T-helper 2 cell treated with Interferon-gamma antibody and Interleukin-4, amounts not matched to agents 5 μg/mL and 100 μg/mL, for 36 hours (primary cell): ENCODE measurements at regions not wholly inside any gene's neighbourhood (a gene's known extent, or its start where the extent isn't known, plus 50 kb on each side); places are given as distances from the start of the nearest gene placed in this dataset.

Source experiments
- DNase-seq: peaks from one replicate; pipeline ENCODE4 v3.0.0; 2021; ENCODE audit warnings: low spot score
- H3K27ac Mint-ChIP-seq: one replicate; pipeline ENCODE4 v1.8.0; 2021; ENCODE audit warnings: mild to moderate bottlenecking, mixed read lengths
- H3K27me3 Mint-ChIP-seq: one replicate; pipeline ENCODE4 v1.8.0; 2021; ENCODE audit warnings: low read depth, mixed read lengths
- H3K36me3 Mint-ChIP-seq: one replicate; pipeline ENCODE4 v1.8.0; 2021; ENCODE audit warnings: low read depth, mixed read lengths
- H3K4me1 Mint-ChIP-seq: one replicate; pipeline ENCODE4 v1.8.0; 2021; ENCODE audit warnings: low read depth, mixed read lengths
- H3K4me3 Mint-ChIP-seq: one replicate; pipeline ENCODE4 v1.8.0; 2022; ENCODE audit warnings: mild to moderate bottlenecking, moderate library complexity, mixed read lengths
- H3K9me3 Mint-ChIP-seq: one replicate; pipeline ENCODE4 v1.8.0; 2021; ENCODE audit warnings: mixed read lengths

DNA sequence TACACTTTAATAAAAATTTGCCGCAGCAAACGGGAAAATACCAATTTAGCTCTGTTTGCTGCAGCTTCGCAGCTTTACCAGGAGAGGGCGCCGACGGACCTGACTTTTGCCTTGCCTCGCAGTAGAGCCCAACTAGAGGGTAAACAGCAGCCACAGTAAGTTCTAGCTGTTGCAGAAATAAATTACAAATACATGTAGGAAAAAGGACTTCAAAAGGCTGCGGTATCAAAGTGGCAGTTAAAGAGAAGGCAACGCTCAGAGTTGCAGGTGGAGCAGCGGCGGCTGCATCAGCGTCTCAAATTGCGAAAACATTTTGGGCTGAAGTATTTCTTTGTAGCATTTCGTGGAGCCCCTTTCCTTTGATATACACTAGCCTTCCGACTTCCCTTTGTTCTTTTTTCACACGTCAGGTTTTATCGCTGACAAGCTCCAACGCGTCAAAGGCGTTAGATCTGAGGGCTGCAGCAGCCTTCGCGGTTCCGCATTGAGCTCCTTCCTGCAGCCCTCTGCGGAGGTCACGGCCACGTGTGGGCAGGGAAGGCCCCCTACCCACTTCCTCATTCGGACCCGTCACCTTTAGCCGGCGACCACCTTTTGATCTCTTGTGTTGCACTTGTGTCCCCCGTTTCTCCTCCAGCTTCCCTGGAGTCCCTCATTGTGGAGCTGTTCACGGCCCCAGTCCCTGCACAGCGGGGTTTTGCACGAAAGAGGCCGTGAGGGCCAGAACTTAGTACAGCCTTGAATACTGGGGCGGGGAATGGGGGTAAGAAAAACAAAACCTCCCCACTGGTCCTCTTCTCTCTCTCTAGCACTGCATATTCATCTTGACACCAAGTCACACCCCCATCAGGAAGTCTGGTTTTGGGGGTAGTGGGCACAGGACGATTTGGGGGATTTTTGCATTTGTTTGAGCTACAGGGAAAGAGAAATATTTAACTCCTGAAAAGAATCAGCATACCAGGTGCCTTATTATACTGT lies 72.8 kb downstream of the S1PR1 start:
- Mint-ChIP-seq H3K9me3 (no peaks in the 10 kb centered on the region), H3K4me1 (peaks cover 57% of the 10 kb centered on the region), H3K27ac (peak overlapping the region; percentile 93), H3K36me3 (no peaks in the 10 kb centered on the region), H3K27me3 (peaks cover 26% of the 10 kb centered on the region), H3K4me3 (peak overlapping the region; percentile 82)
- DNase-seq: peak; percentile 53

DNA sequence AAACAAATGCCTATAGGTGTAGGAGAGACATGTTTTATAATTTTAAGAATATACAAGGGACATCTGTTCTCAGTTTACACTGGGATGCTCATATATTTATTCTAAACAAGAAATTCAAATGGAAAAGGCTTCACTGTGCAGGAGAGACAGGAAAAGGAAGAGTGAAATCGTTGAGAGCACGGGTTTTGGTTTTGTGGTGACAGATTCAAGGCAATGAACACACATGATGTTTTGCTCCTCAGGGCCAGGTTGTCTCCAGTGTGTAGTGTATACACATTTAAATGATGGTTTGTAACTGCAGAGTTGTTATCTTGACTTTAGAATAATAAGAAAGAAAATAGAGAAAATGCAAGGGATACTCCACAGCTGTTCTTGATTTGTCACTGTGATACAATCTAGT lies 73.7 kb downstream of the S1PR1 start:
- H3K9me3 Mint-ChIP-seq: no peaks in the 10 kb centered on the region
- peak overlapping the region; percentile 93 for H3K27ac Mint-ChIP-seq
- peaks cover 24% of the 10 kb centered on the region for H3K27me3 Mint-ChIP-seq
- peaks cover 57% of the 10 kb centered on the region for H3K4me1 Mint-ChIP-seq
- no peak for DNase-seq
- H3K4me3 Mint-ChIP-seq: peak overlapping the region; percentile 82
- H3K36me3 Mint-ChIP-seq: no peaks in the 10 kb centered on the region

DNA sequence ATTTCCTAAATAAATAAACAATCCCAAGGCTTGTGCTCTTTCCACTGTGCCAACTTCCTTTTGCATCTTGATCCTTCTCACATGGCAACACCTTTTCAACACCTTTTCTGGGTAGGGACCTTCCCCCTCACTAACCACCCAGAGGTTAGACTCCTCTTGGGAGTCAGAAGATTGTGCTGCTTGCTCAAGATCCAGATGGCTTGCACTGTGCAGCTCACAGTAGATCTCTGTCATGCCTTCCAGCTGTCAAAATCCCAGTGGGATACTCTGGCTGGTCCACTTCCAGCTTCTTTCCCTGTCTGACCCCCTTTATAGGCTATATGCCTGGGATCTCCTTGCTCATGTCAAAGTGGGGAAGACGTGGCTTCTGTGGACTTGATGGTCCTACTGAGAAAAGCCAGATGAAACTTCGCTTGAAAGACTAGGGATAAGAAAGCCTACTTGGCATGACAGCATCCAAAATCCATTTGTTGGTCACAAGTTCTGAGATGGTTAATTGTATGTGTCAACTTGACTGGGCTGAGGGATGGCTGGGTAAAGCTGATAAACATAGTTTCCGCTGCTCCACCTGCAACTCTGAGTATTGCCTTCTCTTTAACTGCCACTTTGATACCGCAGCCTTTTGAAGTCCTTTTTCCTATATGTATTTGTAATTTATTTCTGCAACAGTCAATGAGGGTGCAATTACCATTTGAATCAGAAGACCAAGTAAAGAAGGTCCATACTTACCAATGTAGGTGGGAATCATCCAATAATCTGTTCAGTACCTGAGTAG lies 74.5 kb downstream of the S1PR1 start:
- peaks cover 57% of the 10 kb centered on the region for H3K4me1 Mint-ChIP-seq
- no peak for DNase-seq
- peak overlapping the region; percentile 82 for H3K4me3 Mint-ChIP-seq

GRCh38 chr1:101312147-101312546 lies 75.3 kb downstream of the S1PR1 start:
- peak overlapping the region; percentile 93 for H3K27ac Mint-ChIP-seq
- peaks cover 57% of the 10 kb centered on the region for H3K4me1 Mint-ChIP-seq
- H3K36me3 Mint-ChIP-seq: no peaks in the 10 kb centered on the region
- peaks cover 26% of the 10 kb centered on the region for H3K27me3 Mint-ChIP-seq
- peak overlapping the region; percentile 82 for H3K4me3 Mint-ChIP-seq
- H3K9me3 Mint-ChIP-seq: no peaks in the 10 kb centered on the region
- no peak for DNase-seq

More for the DNA sequence above, 74.5 kb downstream of the S1PR1 start:
- Mint-ChIP-seq H3K9me3 (no peaks in the 10 kb centered on the region), H3K36me3 (no peaks in the 10 kb centered on the region), H3K27ac (peak overlapping the region; percentile 93), H3K27me3 (peaks cover 24% of the 10 kb centered on the region)

DNA sequence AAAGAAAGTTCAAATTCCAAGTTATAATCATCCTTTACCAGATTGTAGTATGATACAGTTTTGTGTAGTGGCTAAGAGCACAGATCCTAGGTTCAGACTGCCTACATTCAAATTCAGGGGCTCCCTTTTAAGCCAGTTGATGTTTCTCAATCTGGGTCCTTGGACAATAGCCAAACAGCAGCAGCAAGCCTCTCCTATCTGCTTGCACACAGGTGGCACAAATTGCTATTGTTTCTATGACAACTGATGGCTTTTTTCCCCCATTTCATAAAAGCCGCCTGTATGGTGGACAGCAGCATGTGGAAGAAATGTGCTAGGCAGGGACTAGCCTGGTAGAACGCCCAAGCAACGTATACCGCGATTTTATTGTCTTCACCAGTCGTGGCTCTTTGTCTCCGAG lies 76.5 kb downstream of the S1PR1 start:
- DNase-seq: no peak
- no peak overlapping the region for H3K4me3 Mint-ChIP-seq
- no peak overlapping the region for H3K27ac Mint-ChIP-seq
- no peaks in the 10 kb centered on the region for H3K36me3 Mint-ChIP-seq
- H3K9me3 Mint-ChIP-seq: no peaks in the 10 kb centered on the region
- H3K4me1 Mint-ChIP-seq: peaks cover 54% of the 10 kb centered on the region
- H3K27me3 Mint-ChIP-seq: peaks cover 37% of the 10 kb centered on the region

- H3K36me3 Mint-ChIP-seq: no peaks in the 10 kb centered on the region
- no peak overlapping the region for H3K27ac Mint-ChIP-seq
- H3K27me3 Mint-ChIP-seq: peaks cover 44% of the 10 kb centered on the region
- DNase-seq: no peak
- H3K4me1 Mint-ChIP-seq: peaks cover 49% of the 10 kb centered on the region
- H3K9me3 Mint-ChIP-seq: no peaks in the 10 kb centered on the region
- H3K4me3 Mint-ChIP-seq: no peak overlapping the region
Measured at GRCh38 chr1:101314244-101314643, 77.4 kb downstream of the S1PR1 start.

DNA sequence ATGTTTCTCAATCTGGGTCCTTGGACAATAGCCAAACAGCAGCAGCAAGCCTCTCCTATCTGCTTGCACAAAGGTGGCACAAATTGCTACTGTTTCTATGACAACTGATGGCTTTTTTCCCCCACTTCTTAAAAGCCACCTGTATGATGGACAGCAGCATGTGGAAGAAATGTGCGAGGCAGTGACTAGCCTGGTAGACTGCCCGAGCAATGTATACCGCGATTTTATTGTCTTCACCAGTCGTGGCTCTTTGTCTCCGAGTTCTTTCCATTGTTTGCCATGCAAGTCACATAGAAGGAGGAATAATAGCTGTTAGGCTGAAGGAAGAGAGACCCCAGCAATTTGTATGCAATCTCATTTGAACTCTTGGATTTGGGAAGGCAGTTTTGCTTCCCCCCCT lies 79.4 kb downstream of the S1PR1 start:
- Mint-ChIP-seq H3K4me1 (peaks cover 29% of the 10 kb centered on the region), H3K36me3 (no peaks in the 10 kb centered on the region), H3K9me3 (no peaks in the 10 kb centered on the region), H3K27me3 (peaks cover 53% of the 10 kb centered on the region), H3K27ac (no peak overlapping the region), H3K4me3 (no peak overlapping the region)
- no peak for DNase-seq

DNA sequence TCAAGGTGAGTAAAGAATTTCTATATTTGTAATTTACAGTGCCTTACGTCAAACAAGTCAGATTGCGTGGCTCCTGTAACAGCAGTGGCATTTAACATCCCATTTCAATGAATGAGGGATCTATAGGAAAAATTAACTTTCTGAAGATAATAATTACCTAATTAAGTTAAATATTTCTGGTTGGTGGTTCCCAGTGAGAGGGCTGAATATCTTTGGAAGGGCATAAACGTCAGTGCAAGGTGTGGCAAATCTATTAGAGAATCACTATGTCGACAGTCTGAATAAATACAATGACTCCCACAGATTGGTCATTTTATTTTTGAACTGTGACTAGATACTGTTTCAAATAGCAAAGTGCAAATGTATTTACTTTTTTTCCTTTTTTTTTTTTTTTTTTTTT lies 80.0 kb downstream of the S1PR1 start:
- no peak for DNase-seq
- no peak overlapping the region for H3K27ac Mint-ChIP-seq
- no peaks in the 10 kb centered on the region for H3K36me3 Mint-ChIP-seq
- peaks cover 24% of the 10 kb centered on the region for H3K4me1 Mint-ChIP-seq
- H3K4me3 Mint-ChIP-seq: no peak overlapping the region
- no peaks in the 10 kb centered on the region for H3K9me3 Mint-ChIP-seq
- peaks cover 58% of the 10 kb centered on the region for H3K27me3 Mint-ChIP-seq

GRCh38 chr1:101317590-101317989 lies 80.8 kb downstream of the S1PR1 start:
- Mint-ChIP-seq H3K36me3 (no peaks in the 10 kb centered on the region), H3K4me3 (no peak overlapping the region), H3K4me1 (peaks cover 17% of the 10 kb centered on the region), H3K27me3 (peaks cover 62% of the 10 kb centered on the region), H3K27ac (no peak overlapping the region), H3K9me3 (no peaks in the 10 kb centered on the region)
- no peak for DNase-seq

GRCh38 chr1:101323535-101323934 lies 86.7 kb downstream of the S1PR1 start:
- H3K36me3 Mint-ChIP-seq: no peaks in the 10 kb centered on the region
- no peaks in the 10 kb centered on the region for H3K9me3 Mint-ChIP-seq
- DNase-seq: no peak
- peaks cover 2% of the 10 kb centered on the region for H3K4me1 Mint-ChIP-seq
- peaks cover 59% of the 10 kb centered on the region for H3K27me3 Mint-ChIP-seq
- no peak overlapping the region for H3K4me3 Mint-ChIP-seq
- H3K27ac Mint-ChIP-seq: no peak overlapping the region

DNA sequence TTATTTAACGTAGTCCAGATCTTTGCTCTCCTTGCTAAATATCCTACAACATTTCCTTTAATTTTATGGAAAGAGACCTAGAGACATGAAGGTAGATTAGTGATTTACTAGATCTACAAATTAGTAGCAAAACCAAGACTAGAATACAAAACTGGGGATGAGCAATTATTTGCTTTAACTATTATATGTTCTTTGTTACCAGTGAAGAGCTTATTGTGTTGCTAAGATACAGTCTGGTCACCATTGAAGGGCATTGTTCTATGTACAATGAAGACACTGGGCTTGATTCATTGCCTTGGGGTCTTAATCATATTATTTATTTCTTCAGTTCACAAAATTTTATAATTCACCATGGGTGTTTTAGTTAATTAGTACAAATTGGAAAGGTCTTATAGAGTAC lies 88.3 kb downstream of the S1PR1 start:
- Mint-ChIP-seq H3K4me3 (no peak overlapping the region), H3K9me3 (no peaks in the 10 kb centered on the region), H3K27me3 (peaks cover 59% of the 10 kb centered on the region), H3K36me3 (no peaks in the 10 kb centered on the region), H3K27ac (no peak overlapping the region), H3K4me1 (peaks cover 2% of the 10 kb centered on the region)
- no peak for DNase-seq

GRCh38 chr1:101330427-101331130 lies 93.8 kb downstream of the S1PR1 start:
- no peak for DNase-seq
- Mint-ChIP-seq H3K27me3 (peaks cover 45% of the 10 kb centered on the region), H3K36me3 (peaks cover 1% of the 10 kb centered on the region), H3K27ac (no peak overlapping the region), H3K4me1 (peaks cover 16% of the 10 kb centered on the region), H3K9me3 (peaks cover 4% of the 10 kb centered on the region), H3K4me3 (no peak overlapping the region)

DNA sequence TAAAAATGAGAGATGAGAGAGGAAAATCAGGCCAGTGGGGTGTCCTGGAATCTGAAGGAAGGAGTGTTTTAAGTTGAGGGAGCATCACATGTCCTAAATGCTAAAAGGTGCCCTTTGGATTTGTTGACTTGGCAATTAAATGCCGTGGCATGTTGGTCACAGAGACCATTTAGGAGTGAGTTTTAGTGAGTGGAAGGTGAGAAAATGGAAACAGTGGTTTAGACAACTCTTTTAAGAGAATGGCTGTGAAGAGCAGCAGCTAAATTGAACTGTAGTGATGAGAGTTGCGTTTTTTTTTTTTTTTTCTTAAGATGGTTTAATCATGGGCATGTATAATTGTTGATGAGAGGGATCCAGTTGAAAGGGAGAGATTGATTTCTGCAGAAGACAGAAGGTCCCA lies 95.0 kb downstream of the S1PR1 start:
- H3K36me3 Mint-ChIP-seq: peaks cover 1% of the 10 kb centered on the region
- H3K4me1 Mint-ChIP-seq: peaks cover 16% of the 10 kb centered on the region
- H3K27me3 Mint-ChIP-seq: peaks cover 42% of the 10 kb centered on the region
- no peak overlapping the region for H3K27ac Mint-ChIP-seq
- no peak for DNase-seq
- no peak overlapping the region for H3K4me3 Mint-ChIP-seq
- H3K9me3 Mint-ChIP-seq: peaks cover 4% of the 10 kb centered on the region

- peaks cover 4% of the 10 kb centered on the region for H3K9me3 Mint-ChIP-seq
- DNase-seq: no peak
- H3K36me3 Mint-ChIP-seq: peaks cover 1% of the 10 kb centered on the region
- H3K4me3 Mint-ChIP-seq: no peak overlapping the region
- H3K27me3 Mint-ChIP-seq: peaks cover 34% of the 10 kb centered on the region
- peaks cover 16% of the 10 kb centered on the region for H3K4me1 Mint-ChIP-seq
- H3K27ac Mint-ChIP-seq: no peak overlapping the region
Measured at GRCh38 chr1:101332633-101333032, 95.8 kb downstream of the S1PR1 start.
